ENCODE measurements at regions not wholly inside any gene's neighbourhood (a gene's known extent, or its start where the extent isn't known, plus 50 kb on each side); places are given as distances from the start of the nearest gene placed in this dataset.

GRCh38 chr4:60822986-60823385, 377.1 kb upstream of the ADGRL3 start:
- no peaks in the 10 kb centered on the region for H3K36me3 ChIP-seq (ENCODE audit: control insufficient read depth in 2 of 4, insufficient read depth in 4 of 4, low read length in 3 of 4)
- H3K4me3 ChIP-seq (ENCODE audit: extremely low read depth in 1 of 4, insufficient read depth in 2 of 4, low read depth in 3 of 4, low read length in 4 of 4): no peak overlapping the region
- no peak overlapping the region for H3K4me2 ChIP-seq (ENCODE audit: insufficient read depth in 1 of 2, low read depth in 2 of 2, low read length in 2 of 2)
- H2BK20ac ChIP-seq (ENCODE audit: low read length): no peak overlapping the region
- no peak overlapping the region for H2BK12ac ChIP-seq (ENCODE audit: low read depth, low read length)
- no peaks in the 10 kb centered on the region for H3K79me1 ChIP-seq (ENCODE audit: low read depth, low read length)
- no peak overlapping the region for H3K27ac ChIP-seq (ENCODE audit: low read depth, low read length)
- H3K14ac ChIP-seq (ENCODE audit: insufficient read length): no peak overlapping the region
- no peak overlapping the region for H4K91ac ChIP-seq (replicated peaks; ENCODE audit: insufficient read length, low read length)
- H3K4ac ChIP-seq (replicated peaks; ENCODE audit: insufficient read length, low read depth, low read length): no peak overlapping the region
- TF ChIP-seq TEAD4 (IDR thresholded peaks at IDR 0.05; ENCODE audit: low read depth, low read length): no peak
- no peak for TF ChIP-seq JUN (IDR thresholded peaks at IDR 0.05; ENCODE audit: low read depth, low read length)
- TF ChIP-seq SRF (IDR thresholded peaks at IDR 0.05; ENCODE audit: low read depth, low read length): no peak
- no peak for TF ChIP-seq SP1 (IDR thresholded peaks at IDR 0.05; ENCODE audit: low read depth, low read length)
- no peaks in the 10 kb centered on the region for H3K23me2 ChIP-seq (ENCODE audit: low read depth, low read length)
- no peak overlapping the region for H3K18ac ChIP-seq (ENCODE audit: extremely low read depth, low read length)
- no peak overlapping the region for H3K56ac ChIP-seq (replicated peaks; ENCODE audit: insufficient read length, low read depth, low read length)
- no peak overlapping the region for H4K8ac ChIP-seq (ENCODE audit: extremely low read depth, insufficient read depth, low read length)
- H2BK5ac ChIP-seq (ENCODE audit: low read depth, low read length): no peak overlapping the region
- H3K9me3 ChIP-seq (ENCODE audit: insufficient read depth in 2 of 2, low read depth in 1 of 2, low read length in 1 of 2): no peaks in the 10 kb centered on the region; a peak in 1 of 4 replicates
- H2AFZ ChIP-seq (ENCODE audit: low read length): no peak overlapping the region
- ChIA-PET POLR2A (ENCODE audit: partially characterized antibody) (no interaction called here), CTCF (ENCODE audit: partially characterized antibody) (interaction anchor here (0.6 to 2.9 kb wide), 2 partner anchors 17 to 64 kb away, joined by 3 to 16 read pairs; no protein-coding TSS in a partner anchor)
- no peak overlapping the region for H2BK15ac ChIP-seq (ENCODE audit: low read length)
- WGBS, 2 experiments (ENCODE audit: extremely low coverage in 1 of 2, insufficient coverage in 1 of 2, insufficient read length in 1 of 2, insufficient replicate concordance in 2 of 2, low coverage in 1 of 2, low lambda C conversion rate in 2 of 2, missing lambda C conversion rate in 1 of 2): 90% methylated on average over 2 of the region's 2 CpGs; no CpG with 5 or more reads in 1 of the 2 experiments
- FAIRE-seq (no peak), DNase-seq (ENCODE audit: low read depth in 1 of 2, low spot score in 2 of 2) (no peak)
- H3K79me2 ChIP-seq (ENCODE audit: control insufficient read depth in 1 of 2, insufficient read depth in 2 of 2, low read length in 2 of 2): no peaks in the 10 kb centered on the region
- no peaks in the 10 kb centered on the region for H4K20me1 ChIP-seq (replicated peaks in 1 of 2; ENCODE audit: control insufficient read depth in 1 of 2, insufficient read depth in 2 of 2, low read length in 2 of 2)
- no peak overlapping the region for H2AK5ac ChIP-seq (ENCODE audit: low read depth, low read length)
- H3K4me1 ChIP-seq (replicated peaks in 1 of 4; ENCODE audit: control insufficient read depth in 3 of 4, insufficient read depth in 4 of 4, low read length in 3 of 4): no peaks in the 10 kb centered on the region
- no peak overlapping the region for H3K23ac ChIP-seq (ENCODE audit: insufficient read length)
- H3K27me3 ChIP-seq (replicated peaks in 1 of 4; ENCODE audit: control insufficient read depth in 3 of 4, extremely low read depth in 1 of 4, insufficient read depth in 3 of 4, low read length in 3 of 4): no peaks in the 10 kb centered on the region
- no peak overlapping the region for H4K5ac ChIP-seq (ENCODE audit: insufficient read length, low read depth, low read length)
- H2BK120ac ChIP-seq (replicated peaks; ENCODE audit: low read depth, low read length): no peak overlapping the region
- no peak overlapping the region for H3K9ac ChIP-seq (replicated peaks in 1 of 4; ENCODE audit: extremely low read depth in 1 of 4, low read depth in 3 of 4, low read length in 3 of 4)
